ENCODE measurements at regions not wholly inside any gene's neighbourhood (a gene's known extent, or its start where the extent isn't known, plus 50 kb on each side); places are given as distances from the start of the nearest gene placed in this dataset.
A peak's percentile ranks its signal among the peaks of the same experiment; 100 is the strongest.

GRCh38 chr2:47265158-47265557 lies 88.8 kb upstream of the CALM2 start:
- no peak for DNase-seq (ENCODE audit: low spot score)

GRCh38 chr2:47264686-47265085 lies 88.4 kb upstream of the CALM2 start:
- no peak for DNase-seq (ENCODE audit: low spot score)

- DNase-seq (ENCODE audit: low spot score) = peak; percentile 68
Observed at GRCh38 chr2:47264143-47264542, 87.8 kb upstream of the CALM2 start.

DNA sequence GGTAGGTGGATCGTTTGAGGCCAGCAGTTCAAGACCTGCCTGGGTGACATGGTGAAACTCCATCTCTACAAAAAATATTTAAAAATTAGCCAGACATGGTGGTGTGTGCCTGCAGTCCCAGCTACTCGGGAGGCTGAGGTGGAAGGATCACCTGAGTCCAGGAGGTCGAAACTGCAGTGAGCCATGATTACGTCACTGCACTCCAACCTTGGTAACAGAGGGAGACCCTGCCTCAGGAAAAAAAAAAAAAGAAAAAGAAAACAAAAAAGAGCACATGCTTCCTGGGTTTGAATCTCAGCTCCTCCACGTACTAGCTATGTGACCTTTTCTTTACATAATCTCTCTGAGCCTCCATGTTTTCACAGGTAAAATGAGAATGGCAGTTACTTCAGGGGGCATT lies 86.3 kb upstream of the CALM2 start:
- no peak for DNase-seq (ENCODE audit: low spot score)

- no peak for DNase-seq (ENCODE audit: low spot score)
Observed at GRCh38 chr2:47260971-47261370, 84.7 kb upstream of the CALM2 start.

DNA sequence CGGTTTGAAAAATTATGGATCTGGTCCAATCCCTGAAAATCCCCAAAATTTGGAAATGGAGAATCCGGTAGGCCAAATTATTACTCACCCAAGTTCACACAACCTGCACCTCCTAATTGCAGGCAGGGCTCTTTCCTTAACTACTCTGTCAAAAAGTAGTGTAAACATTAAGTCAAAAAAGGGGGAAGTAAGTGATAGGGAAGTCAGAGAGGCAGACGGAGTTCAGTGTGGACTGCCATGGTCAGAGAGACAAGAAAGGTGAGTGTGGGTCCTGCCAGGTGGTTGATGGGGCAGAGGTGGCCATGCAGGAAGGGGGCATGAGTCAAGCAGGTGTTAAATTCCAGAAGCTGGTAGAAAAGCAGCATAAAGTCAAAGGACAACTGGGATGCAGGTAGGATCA lies 83.5 kb upstream of the CALM2 start:
- DNase-seq (ENCODE audit: low spot score) = no peak

- no peak for DNase-seq (ENCODE audit: low spot score)
Observed at GRCh38 chr2:47257946-47258348, 81.6 kb upstream of the CALM2 start.

DNA sequence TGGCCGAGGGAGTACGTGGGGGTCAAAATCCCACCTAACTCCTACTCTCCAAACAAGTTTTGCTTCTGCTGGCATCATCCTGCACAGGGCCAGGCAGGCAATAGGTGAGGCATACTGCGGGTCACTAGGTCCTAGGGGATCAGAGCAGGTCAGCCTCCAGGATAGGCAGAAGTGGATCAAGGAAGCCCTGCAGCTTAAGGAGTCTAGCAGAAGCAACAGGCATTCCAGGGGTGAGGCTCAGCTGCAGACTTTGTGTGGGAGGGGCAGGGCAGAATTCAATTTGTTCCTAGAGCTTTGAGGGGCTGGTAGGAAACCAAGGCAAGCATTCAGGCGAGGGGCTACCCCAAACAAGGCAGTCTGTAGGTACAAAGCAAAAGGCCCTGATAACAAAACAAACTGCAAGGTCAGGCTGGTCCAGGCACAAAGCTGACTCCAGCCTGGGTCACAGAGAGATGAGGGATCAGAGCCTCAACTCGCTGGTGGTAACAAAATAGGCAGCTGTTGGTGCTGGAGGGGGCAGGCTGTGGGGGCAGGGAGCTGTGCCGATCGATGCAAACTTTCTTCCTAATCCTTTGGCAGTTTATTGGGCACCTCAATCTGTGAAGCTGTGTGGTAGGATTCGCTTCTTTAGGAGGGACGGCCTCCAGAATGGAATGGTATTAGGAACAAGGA lies 80.2 kb upstream of the CALM2 start:
- no peak for DNase-seq (ENCODE audit: low spot score)

DNA sequence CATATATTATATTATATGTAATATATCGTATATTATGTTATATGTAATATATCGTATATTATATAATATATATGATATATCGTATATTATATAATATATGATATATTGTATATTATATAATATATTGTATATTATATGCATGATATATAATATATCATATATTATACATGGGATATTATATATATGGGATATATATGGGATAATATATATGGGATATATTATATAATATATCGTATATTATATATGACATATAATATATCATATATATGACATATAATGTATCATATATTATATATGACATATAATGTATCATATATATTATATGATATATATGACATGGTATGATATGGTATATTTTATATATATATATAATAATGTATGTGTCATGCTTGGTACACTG lies 79.5 kb upstream of the CALM2 start:
- DNase-seq (ENCODE audit: low spot score) = no peak

DNA sequence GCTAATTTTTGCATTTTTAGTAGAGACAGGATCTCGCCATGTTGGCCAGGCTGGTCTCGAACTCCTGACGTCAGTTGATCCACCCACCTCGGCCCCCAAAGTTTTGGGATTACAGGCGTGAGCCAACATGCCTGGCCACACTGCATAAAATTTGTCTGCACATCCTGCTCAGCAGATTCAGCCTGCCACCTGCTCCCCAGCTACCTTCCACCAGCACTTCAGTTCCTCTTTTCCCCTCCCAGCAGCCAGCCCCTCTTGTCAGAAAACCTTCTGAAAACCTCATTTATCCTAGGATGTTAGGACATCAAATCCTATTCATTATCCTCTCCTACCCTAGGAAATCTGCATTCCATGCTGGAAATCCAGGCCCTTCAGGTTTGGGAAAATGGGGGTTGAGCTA lies 78.2 kb upstream of the CALM2 start:
- no peak for DNase-seq (ENCODE audit: low spot score)

- no peak for DNase-seq (ENCODE audit: low spot score)
Observed at GRCh38 chr2:47253447-47253846, 77.1 kb upstream of the CALM2 start.

DNA sequence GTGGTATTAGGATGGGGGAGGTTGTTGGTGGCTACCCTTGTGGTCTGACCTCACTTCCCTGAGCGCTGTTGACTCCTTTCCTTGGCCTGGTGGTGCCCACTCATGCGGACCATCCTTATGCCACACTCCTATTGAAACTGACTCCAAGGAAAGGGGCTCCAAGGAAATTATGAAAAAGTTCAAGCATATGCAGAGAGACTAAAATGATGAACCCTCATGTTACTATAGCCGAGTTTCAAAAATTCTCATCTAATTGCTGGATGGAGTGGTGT lies 75.0 kb upstream of the CALM2 start:
- no peak for DNase-seq (ENCODE audit: low spot score)

DNA sequence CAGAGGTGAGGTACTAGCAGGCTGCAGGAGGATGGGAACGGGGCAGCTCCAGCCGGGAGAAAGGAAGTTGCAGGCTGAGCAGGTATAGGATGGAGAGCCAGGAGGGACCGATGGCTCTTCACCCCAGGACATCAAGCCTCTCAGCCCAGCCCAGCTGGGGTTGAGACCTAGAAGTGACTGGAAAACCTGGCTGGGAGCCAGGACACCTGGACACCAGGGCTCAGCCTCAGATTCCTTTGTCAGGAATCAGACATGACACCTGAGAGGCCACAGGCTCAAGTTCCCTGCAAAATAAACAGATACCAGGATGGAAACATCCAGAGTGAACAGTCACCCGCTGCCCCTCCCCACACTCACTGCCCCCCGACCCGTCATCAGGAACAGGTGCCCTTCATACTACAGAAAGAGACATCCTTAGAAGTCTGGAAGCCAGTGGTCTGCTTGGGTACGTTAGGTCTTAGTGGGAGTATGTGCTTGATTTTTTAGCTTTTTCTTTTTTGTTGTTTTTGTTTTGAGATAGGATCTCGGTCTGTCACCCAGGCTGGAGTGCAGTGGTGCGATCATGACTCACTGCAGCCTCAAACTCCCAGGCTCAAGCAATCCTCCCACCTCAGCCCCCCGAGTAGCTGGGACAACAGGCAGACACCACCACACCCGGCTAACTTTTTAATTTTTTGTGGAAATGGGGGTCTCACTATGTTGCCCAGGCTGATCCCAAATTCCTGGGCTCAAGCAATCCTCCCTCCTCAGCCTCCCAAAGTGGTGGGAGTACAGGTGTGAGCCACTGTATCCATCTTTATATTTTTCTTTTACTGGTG lies 74.5 kb upstream of the CALM2 start:
- no peak for DNase-seq (ENCODE audit: low spot score)

- DNase-seq (ENCODE audit: low spot score) = no peak
Observed at GRCh38 chr2:47249931-47250330, 73.6 kb upstream of the CALM2 start.

GRCh38 chr2:47249157-47249900 lies 73.0 kb upstream of the CALM2 start:
- DNase-seq (ENCODE audit: low spot score) = no peak

DNA sequence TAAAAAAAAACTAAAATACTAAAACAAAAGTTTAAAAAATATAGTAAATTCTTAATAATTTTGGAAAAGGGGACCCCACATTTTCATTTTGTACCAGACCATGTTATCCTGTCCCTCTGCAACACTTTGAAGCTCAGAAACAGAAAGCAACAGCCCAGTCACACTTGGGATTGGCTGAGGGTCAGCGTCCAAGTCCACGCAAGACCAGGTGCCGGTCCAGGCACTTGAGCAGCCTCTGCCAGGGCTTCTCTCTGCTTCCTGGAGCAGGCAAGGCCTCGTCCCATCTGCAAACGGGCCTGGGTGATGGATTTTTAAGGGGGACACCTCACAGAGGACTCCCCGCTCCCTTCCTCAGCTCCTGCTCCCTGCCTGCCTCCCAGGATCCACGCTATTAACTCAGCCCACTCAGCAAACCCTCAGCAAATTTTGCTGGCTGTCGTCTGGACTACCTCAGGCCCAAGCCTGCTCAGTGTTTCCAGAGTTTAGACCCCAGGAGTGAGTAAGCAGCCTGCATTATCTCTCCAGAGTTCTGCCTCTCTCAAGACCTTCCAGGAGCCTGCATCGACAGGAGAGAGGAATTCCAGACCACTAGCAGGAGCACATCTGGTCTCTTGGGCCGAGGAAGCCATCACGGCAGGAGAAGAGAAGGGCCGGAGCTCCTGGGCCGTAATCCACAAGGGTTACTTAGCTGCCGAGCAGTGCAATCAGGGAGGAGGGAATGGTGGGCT lies 67.4 kb upstream of the CALM2 start:
- no peak for DNase-seq (ENCODE audit: low spot score)

DNA sequence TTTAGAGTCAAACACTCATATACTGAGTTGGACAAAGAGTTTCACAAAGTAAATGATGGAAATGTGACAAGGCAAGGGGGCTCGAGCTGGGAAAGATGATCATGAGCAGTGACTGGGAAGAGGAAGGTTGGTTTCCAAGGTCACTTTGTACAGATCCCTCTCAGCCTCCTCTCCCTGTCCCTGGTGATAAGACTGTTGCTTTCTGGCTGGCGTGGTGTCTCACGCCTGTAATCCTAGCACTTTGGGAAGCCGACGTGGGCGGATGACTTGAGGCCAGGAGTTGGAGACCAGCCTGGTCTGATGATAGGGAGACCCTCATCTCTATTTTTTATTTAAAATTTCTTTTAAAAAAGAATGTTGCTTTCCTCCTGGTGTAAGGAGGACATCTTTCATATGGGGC lies 65.4 kb upstream of the CALM2 start:
- DNase-seq (ENCODE audit: low spot score) = no peak

DNA sequence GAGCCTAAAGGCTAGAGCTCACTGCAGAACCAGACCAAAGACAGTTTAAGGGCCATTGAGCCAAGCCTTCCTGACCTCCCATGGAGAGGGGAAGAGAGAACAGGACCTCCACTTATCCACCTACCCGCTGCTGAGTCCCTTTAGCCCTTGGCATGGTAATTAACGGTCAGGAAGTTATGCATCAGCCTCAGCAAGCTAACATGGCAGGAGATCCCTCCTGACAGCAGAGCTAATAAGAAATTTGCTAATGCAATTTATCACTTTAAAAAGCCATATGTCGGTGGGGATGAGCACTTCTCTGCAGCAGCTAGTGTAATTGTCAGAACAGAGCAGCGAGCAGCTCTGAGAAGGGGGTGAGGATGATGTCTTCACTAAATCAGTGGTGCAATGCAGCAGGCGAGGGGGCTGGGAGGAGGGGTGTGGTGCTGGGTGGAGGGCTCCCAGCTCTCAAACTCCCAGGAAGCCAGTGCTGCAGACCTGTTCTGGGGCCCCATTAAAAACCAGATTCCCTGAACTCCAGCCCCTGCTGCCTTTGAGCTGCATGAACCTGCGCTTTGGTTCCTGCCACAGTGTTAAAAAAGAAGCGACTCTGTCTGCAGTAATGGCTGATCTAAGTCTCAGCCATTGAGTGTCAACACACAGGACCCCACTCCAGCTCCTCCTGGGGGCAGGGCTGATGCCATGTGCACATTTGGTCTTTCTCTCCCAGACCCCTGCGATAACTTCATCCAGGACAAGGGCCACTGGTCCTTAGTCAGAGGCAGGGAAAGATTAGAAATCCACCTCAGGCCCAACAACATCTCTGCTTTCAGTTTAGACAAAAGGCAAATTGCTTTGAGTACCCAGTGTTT lies 63.0 kb upstream of the CALM2 start:
- DNase-seq (ENCODE audit: low spot score) = peak; percentile 39

DNA sequence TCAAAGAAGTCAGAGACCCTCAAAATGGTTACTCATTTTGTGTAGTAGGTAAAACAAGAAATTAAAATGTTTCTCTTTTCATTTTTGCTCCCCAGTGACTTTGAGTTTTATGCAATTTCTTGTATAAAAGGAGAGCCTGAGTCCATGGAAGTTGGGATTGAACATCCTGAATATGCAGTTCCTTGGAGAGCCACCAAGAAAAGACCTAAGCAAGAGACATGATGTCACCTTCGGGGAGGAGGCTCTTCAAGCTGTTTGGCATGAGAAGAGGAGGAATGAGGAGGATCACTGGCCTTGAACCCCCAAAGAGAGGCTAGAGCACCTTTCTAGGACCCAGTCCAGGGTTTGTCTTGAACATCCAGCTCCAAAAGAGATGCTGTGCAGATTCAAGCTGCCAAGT lies 62.3 kb upstream of the CALM2 start:
- DNase-seq (ENCODE audit: low spot score) = no peak

DNA sequence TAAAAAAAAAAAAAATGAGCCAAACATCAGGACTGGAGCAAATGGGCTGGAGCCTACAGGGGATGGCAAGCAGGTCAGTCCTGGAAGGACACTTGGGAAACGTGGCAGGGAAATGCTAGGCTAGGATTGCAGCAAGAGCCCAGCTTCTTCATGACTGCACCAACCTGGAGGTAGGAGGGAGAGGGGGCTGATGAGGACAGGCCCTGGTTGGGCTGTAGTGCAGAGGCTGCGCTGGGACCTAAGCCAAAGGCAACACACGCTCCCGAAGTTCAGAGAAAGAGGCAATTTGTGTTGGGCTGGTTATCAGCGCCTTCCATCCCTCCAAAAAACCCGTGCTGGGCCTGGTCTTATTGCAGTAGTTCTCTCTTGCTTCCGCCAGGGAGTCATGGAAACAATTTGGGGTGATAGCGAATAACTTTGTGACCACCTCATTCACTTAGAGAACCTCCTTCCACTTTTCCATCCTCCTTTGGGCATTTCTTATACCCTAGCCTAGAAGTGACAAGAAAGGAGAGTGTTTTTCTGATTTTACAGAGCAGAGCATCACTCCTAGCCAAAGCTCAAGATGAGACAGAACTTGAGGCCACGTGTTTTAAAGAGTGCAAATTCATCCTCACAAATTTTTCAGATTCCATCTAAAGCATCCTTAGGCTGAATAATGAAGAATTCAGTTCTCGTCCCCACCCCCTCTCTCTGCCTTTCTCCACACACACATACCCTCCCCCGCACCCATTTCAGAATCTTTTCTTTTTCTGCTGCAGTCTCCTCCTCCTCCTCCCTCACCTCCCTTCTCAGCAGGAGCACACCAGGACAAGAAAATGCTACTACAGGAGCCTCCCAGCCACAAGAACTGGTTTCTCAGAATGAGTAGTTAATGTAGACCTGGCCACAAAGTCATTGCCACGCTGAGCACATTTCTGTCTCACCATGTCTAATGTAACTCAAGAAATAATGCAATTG lies 61.3 kb upstream of the CALM2 start:
- DNase-seq (ENCODE audit: low spot score) = no peak
